ENCODE measurements at regions not wholly inside any gene's neighbourhood (a gene's known extent, or its start where the extent isn't known, plus 50 kb on each side); places are given as distances from the start of the nearest gene placed in this dataset.

GRCh38 chr2:10978090-10978670 is 66.4 kb downstream of the KCNF1 start:
- ATAC-seq (ENCODE audit: poor library complexity) (no peak), DNase-seq (no peak)
- Mint-ChIP-seq H3K36me3 (ENCODE audit: low read depth) (no peaks in the 10 kb centered on the region), H3K4me1 (ENCODE audit: low read depth) (no peaks in the 10 kb centered on the region), H3K9me3 (no peaks in the 10 kb centered on the region), H3K27ac (no peak overlapping the region), H3K4me3 (no peak overlapping the region), H3K27me3 (peaks cover 25% of the 10 kb centered on the region)
- no peak for TF ChIP-seq CTCF (IDR thresholded peaks at IDR 0.05)
- Histone ChIP-seq H3K27ac (ENCODE audit: low read depth in 1 of 2, low read length in 2 of 2) (no peak overlapping the region), H3K4me3 (ENCODE audit: low read length) (no peak overlapping the region), H3K27me3 (ENCODE audit: control insufficient read depth in 1 of 2, insufficient read depth in 2 of 2, low read length in 2 of 2) (peaks cover 10 to 17% of the 10 kb centered on the region in 2 experiments), H3K4me1 (ENCODE audit: insufficient read depth, low read length) (no peaks in the 10 kb centered on the region), H3K9me3 (ENCODE audit: control insufficient read depth in 1 of 2, insufficient read depth in 1 of 2, low read length in 2 of 2) (no peaks in the 10 kb centered on the region), H3K36me3 (ENCODE audit: insufficient read depth, low read length) (no peaks in the 10 kb centered on the region)
- ChIA-PET CTCF (no interaction called here), POLR2A (no interaction called here)
- intact Hi-C loops (cut with DNase I, micrococcal nuclease) = no loop called here

- POLR2A ChIA-PET = no interaction called here
- H3K4me3 Mint-ChIP-seq = no peak overlapping the region
- DNase-seq = no peak
Measured at GRCh38 chr2:10980071-10980470, 68.3 kb downstream of the KCNF1 start.

GRCh38 chr2:10980886-10981425 is 69.2 kb downstream of the KCNF1 start:
- CTCF ChIA-PET = no interaction called here
- no peak for ATAC-seq (ENCODE audit: poor library complexity)
- Histone ChIP-seq H3K4me1 (ENCODE audit: insufficient read depth, low read length) (no peaks in the 10 kb centered on the region), H3K9me3 (ENCODE audit: control insufficient read depth in 1 of 2, insufficient read depth in 1 of 2, low read length in 2 of 2) (no peaks in the 10 kb centered on the region), H3K27me3 (ENCODE audit: control insufficient read depth in 1 of 2, insufficient read depth in 2 of 2, low read length in 2 of 2) (peaks cover 10 to 17% of the 10 kb centered on the region in 2 experiments), H3K4me3 (ENCODE audit: low read length) (no peak overlapping the region), H3K27ac (ENCODE audit: low read depth in 1 of 2, low read length in 2 of 2) (no peak overlapping the region), H3K36me3 (ENCODE audit: insufficient read depth, low read length) (no peaks in the 10 kb centered on the region)
- no peak for DNase-seq
- Mint-ChIP-seq H3K36me3 (ENCODE audit: low read depth) (no peaks in the 10 kb centered on the region), H3K4me1 (ENCODE audit: low read depth) (no peaks in the 10 kb centered on the region), H3K9me3 (no peaks in the 10 kb centered on the region), H3K27me3 (peaks cover 18% of the 10 kb centered on the region), H3K4me3 (no peak overlapping the region), H3K27ac (no peak overlapping the region)
- intact Hi-C loops (cut with DNase I, micrococcal nuclease) = no loop called here
- no peak for TF ChIP-seq CTCF (IDR thresholded peaks at IDR 0.05)
- POLR2A ChIA-PET = no interaction called here

More at GRCh38 chr2:10980071-10980470, 68.3 kb downstream of the KCNF1 start:
- TF ChIP-seq CTCF (IDR thresholded peaks at IDR 0.05) = no peak
- no peak overlapping the region for H3K4me3 ChIP-seq (ENCODE audit: low read length)
- Mint-ChIP-seq H3K4me1 (ENCODE audit: low read depth) (no peaks in the 10 kb centered on the region), H3K27me3 (peaks cover 18% of the 10 kb centered on the region), H3K36me3 (ENCODE audit: low read depth) (no peaks in the 10 kb centered on the region), H3K27ac (no peak overlapping the region), H3K9me3 (no peaks in the 10 kb centered on the region)
- no peaks in the 10 kb centered on the region for H3K9me3 ChIP-seq (ENCODE audit: control insufficient read depth in 1 of 2, insufficient read depth in 1 of 2, low read length in 2 of 2)
- H3K4me1 ChIP-seq (ENCODE audit: insufficient read depth, low read length) = no peaks in the 10 kb centered on the region
- no peak for ATAC-seq (ENCODE audit: poor library complexity)
- no peaks in the 10 kb centered on the region for H3K36me3 ChIP-seq (ENCODE audit: insufficient read depth, low read length)
- no peak overlapping the region for H3K27ac ChIP-seq (ENCODE audit: low read depth in 1 of 2, low read length in 2 of 2)
- CTCF ChIA-PET = interaction anchor here (0.7 kb wide), 1 partner anchor 9 kb away, joined by 3 read pairs; no protein-coding TSS in a partner anchor
- intact Hi-C loops (cut with DNase I, micrococcal nuclease) = no loop called here
- H3K27me3 ChIP-seq (ENCODE audit: control insufficient read depth in 1 of 2, insufficient read depth in 2 of 2, low read length in 2 of 2) = peaks cover 10 to 17% of the 10 kb centered on the region in 2 experiments
